Smooth muscle cell (in vitro differentiated cells): ENCODE measurements at regions not wholly inside any gene's neighbourhood (a gene's known extent, or its start where the extent isn't known, plus 50 kb on each side); places are given as distances from the start of the nearest gene placed in this dataset.

Source experiments
- DNase-seq: peaks from one replicate; lab custom pipeline; 2025; ENCODE audit not compliant: unreplicated experiment; lab: John Stamatoyannopoulos, UW
- H2AFZ ChIP-seq: fragments of 200-600 bp; sonication (generic); 2 replicates; pipeline ENCODE4 v1.6.0; 2016; ENCODE audit warnings: antibody characterized with exemption, low read depth, mild to moderate bottlenecking
- H3F3A ChIP-seq: fragments of 200-600 bp; sonication (generic); 2 replicates; pipeline ENCODE4 v1.6.0; 2017; ENCODE audit warnings: antibody characterized with exemption, low read depth
- H3K27ac ChIP-seq: fragments of 200-600 bp; sonication (generic); 2 replicates; pipeline ENCODE4 v1.5.1; 2016; ENCODE audit warnings: low read depth, mild to moderate bottlenecking
- H3K27me3 ChIP-seq: fragments of 200-600 bp; sonication (generic); 2 replicates; pipeline ENCODE4 v1.6.1; 2016; ENCODE audit warnings: low read depth, mild to moderate bottlenecking
- H3K36me3 ChIP-seq: fragments of 200-600 bp; sonication (generic); 2 replicates; pipeline ENCODE4 v1.5.1; 2016; ENCODE audit warnings: low read depth
- H3K4me1 ChIP-seq: fragments of 200-600 bp; sonication (generic); 2 replicates; pipeline ENCODE4 v1.5.1; 2016; ENCODE audit warnings: low read depth
- H3K4me2 ChIP-seq: fragments of 200-600 bp; sonication (generic); 2 replicates; pipeline ENCODE4 v1.6.0; 2016; ENCODE audit warnings: mild to moderate bottlenecking
- H3K4me3 ChIP-seq: fragments of 200-600 bp; sonication (generic); 2 replicates; pipeline ENCODE4 v1.5.1; 2016; ENCODE audit warnings: mild to moderate bottlenecking
- H3K79me2 ChIP-seq: fragments of 200-600 bp; sonication (generic); 2 replicates; pipeline ENCODE4 v1.6.0; 2016; ENCODE audit warnings: low read depth, mild to moderate bottlenecking
- H3K9ac ChIP-seq: fragments of 200-600 bp; sonication (generic); 2 replicates; pipeline ENCODE4 v1.6.0; 2016; ENCODE audit warnings: low read depth
- H3K9me3 ChIP-seq: fragments of 200-600 bp; sonication (generic); replicated peaks from 2 replicates; pipeline ENCODE4 v1.5.1; 2016; ENCODE audit warnings: low read depth
- H4K20me1 ChIP-seq: fragments of 200-600 bp; sonication (generic); 2 replicates; pipeline ENCODE4 v1.6.0; 2016; ENCODE audit warnings: low read depth
- WGBS: methylation state at CpG from one replicate; pipeline ENCODE4 v1.1.7; 2016; ENCODE audit warnings: low lambda C conversion rate; 5-methylcytosine and 5-hydroxymethylcytosine counted together
- TF ChIP-seq, protein P1 (sequence below): fragments of 200-600 bp; sonication (generic); IDR thresholded peaks from 2 replicates; pipeline ENCODE4 v1.5.1; 2017; ENCODE audit warnings: borderline replicate concordance, mild to moderate bottlenecking, antibody characterized with exemption; ENCODE audit not compliant: insufficient read depth, poor library complexity, severe bottlenecking

DNA sequence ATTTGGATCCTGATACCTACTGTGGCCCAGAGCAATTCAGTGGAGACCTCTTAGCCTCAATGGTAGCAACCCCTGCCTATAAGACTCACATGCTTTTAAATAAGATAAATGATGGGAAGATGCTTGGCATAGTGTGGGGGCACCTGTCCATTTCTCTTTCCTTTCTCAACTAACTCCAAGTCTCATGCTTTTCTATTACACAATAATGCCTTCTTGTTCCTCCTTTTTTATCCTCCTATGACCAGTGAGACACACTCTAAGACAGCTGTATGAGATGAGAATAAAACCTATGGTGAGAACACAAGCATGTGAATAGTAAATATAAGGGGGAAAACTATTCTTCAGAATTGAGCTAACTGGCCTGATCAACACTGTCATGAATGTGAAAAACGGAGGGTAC, 147.0 kb upstream of the STXBP5 start:
- Histone ChIP-seq H2AFZ (no peak overlapping the region), H3K4me2 (no peak overlapping the region), H3K36me3 (no peaks in the 10 kb centered on the region), H3K27ac (no peak overlapping the region), H3K4me3 (no peak overlapping the region), H3K9me3 (no peaks in the 10 kb centered on the region), H3K27me3 (no peaks in the 10 kb centered on the region), H3K4me1 (no peaks in the 10 kb centered on the region), H3K9ac (no peak overlapping the region), H4K20me1 (no peaks in the 10 kb centered on the region), H3K79me2 (no peaks in the 10 kb centered on the region), H3F3A (no peaks in the 10 kb centered on the region)
- TF ChIP-seq, protein P1, sequence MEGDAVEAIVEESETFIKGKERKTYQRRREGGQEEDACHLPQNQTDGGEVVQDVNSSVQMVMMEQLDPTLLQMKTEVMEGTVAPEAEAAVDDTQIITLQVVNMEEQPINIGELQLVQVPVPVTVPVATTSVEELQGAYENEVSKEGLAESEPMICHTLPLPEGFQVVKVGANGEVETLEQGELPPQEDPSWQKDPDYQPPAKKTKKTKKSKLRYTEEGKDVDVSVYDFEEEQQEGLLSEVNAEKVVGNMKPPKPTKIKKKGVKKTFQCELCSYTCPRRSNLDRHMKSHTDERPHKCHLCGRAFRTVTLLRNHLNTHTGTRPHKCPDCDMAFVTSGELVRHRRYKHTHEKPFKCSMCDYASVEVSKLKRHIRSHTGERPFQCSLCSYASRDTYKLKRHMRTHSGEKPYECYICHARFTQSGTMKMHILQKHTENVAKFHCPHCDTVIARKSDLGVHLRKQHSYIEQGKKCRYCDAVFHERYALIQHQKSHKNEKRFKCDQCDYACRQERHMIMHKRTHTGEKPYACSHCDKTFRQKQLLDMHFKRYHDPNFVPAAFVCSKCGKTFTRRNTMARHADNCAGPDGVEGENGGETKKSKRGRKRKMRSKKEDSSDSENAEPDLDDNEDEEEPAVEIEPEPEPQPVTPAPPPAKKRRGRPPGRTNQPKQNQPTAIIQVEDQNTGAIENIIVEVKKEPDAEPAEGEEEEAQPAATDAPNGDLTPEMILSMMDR: no peak
- no peak for DNase-seq
- WGBS: 74% methylated on average over 1 of the region's 1 CpG

DNA sequence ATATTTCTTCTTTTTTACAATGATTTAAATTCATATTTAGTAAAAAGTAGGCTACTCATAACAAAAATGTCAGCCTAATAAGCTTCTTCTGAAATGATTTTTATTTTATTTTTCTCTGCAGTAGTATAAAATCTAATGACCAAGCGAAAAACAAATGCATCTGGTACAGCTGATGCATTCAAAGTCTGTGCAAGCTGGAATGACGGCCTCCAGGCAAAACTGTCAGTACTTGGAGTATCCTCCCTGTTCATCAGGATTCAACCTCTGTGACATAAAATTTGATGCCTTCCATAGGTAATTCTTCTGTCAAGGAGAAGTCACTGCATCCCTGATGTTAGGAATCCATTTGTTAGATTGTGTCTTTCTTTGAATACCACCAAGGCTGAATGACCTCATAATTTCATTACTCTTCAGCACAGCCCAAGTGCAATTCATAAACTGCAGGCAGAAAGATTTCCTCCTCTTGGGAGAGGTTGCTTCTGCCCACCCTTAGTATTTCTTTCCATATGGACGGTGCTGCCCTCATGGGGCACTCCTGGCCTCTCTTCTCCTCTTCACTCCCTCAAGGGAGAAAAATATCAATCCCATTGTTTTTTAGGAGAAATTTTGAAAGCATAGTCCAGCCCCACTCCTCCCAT, 146.4 kb upstream of the STXBP5 start:
- WGBS: 83% methylated on average over 3 of the region's 3 CpGs
- TF ChIP-seq, protein P1: no peak
- no peak overlapping the region for H2AFZ ChIP-seq
- no peak overlapping the region for H3K4me2 ChIP-seq
- H4K20me1 ChIP-seq: no peaks in the 10 kb centered on the region
- no peaks in the 10 kb centered on the region for H3K9me3 ChIP-seq
- H3K4me1 ChIP-seq: no peaks in the 10 kb centered on the region
- no peak overlapping the region for H3K4me3 ChIP-seq
- H3F3A ChIP-seq: no peaks in the 10 kb centered on the region
- no peaks in the 10 kb centered on the region for H3K27me3 ChIP-seq
- no peak overlapping the region for H3K9ac ChIP-seq
- DNase-seq: no peak
- H3K79me2 ChIP-seq: no peaks in the 10 kb centered on the region
- no peaks in the 10 kb centered on the region for H3K36me3 ChIP-seq
- H3K27ac ChIP-seq: no peak overlapping the region

DNA sequence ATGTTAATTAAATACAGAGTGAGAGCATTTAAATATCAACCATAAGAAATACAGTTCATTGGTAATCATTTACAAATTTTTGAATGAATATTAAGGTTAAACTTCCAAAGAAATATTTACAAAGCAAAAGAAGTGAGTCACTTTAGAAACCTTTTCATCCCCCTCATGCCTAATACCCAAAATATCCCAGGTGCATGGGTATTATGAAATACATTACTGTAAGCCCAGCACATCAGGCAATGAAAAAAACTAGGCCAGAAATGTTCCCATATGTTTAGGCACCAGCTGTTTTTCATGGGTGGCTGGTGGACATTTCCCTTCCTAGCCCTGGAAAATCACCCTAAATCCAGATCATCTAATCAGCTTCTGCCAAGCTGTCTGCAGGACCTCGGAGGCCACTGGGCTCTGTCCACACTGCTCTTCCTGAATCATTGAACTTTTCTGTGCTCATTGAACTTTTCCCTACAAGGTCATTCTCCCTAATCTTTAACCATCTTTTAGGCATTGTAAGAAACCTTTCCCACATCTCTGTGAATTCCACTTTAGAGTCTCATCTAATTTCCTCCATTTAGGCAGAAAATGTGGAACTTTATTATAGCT, 145.3 kb upstream of the STXBP5 start:
- Histone ChIP-seq H3K4me3 (no peak overlapping the region), H3K79me2 (no peaks in the 10 kb centered on the region), H2AFZ (no peak overlapping the region), H3K4me1 (no peaks in the 10 kb centered on the region), H3F3A (no peaks in the 10 kb centered on the region), H4K20me1 (no peaks in the 10 kb centered on the region), H3K4me2 (no peak overlapping the region), H3K27ac (no peak overlapping the region), H3K27me3 (no peaks in the 10 kb centered on the region), H3K36me3 (no peaks in the 10 kb centered on the region), H3K9ac (no peak overlapping the region), H3K9me3 (no peaks in the 10 kb centered on the region)
- TF ChIP-seq, protein P1: no peak
- 47% methylated on average over 1 of the region's 1 CpG for WGBS
- no peak for DNase-seq

DNA sequence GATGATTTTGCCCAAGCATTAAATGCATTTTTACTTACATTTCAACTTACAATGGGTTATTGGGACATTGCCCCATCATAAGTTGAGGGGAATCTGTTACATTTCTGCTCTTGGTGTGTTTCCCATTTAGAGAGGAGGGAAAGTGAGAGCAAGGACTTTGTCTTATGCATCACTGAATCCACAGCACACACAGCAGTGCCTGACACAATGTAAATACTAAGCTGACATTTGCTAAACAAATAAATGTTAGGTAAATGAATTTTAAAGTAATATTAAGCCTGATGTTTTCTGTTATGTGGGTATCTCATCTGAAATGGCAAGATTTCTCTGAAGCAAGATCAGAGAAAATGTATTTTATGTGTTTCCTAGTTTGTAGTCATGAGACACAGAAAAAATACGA, 143.6 kb upstream of the STXBP5 start:
- no peaks in the 10 kb centered on the region for H3K36me3 ChIP-seq
- H3K27me3 ChIP-seq: no peaks in the 10 kb centered on the region
- H3K4me3 ChIP-seq: no peak overlapping the region
- H3K27ac ChIP-seq: no peak overlapping the region
- no peaks in the 10 kb centered on the region for H3K79me2 ChIP-seq
- no peaks in the 10 kb centered on the region for H3K4me1 ChIP-seq
- H4K20me1 ChIP-seq: no peaks in the 10 kb centered on the region
- no peak for DNase-seq
- no peak overlapping the region for H3K9ac ChIP-seq
- 91% methylated on average over 1 of the region's 1 CpG for WGBS
- no peaks in the 10 kb centered on the region for H3K9me3 ChIP-seq
- TF ChIP-seq, protein P1: no peak
- no peak overlapping the region for H3K4me2 ChIP-seq
- H3F3A ChIP-seq: no peaks in the 10 kb centered on the region
- no peak overlapping the region for H2AFZ ChIP-seq
